GM12891 (cell line): ENCODE measurements at regions not wholly inside any gene's neighbourhood (a gene's known extent, or its start where the extent isn't known, plus 50 kb on each side); places are given as distances from the start of the nearest gene placed in this dataset.

Experiments
- POLR2A ChIP-seq: IDR thresholded peaks from 2 replicates; pipeline ENCODE4 v1.6.1; 2011; ENCODE audit warnings: low read depth, low read length, control low read depth
- POLR2AphosphoS5 ChIP-seq: IDR thresholded peaks from 2 replicates; pipeline ENCODE4 v1.6.1; 2011; ENCODE audit warnings: low read depth, low read length, control low read depth
- SPI1 ChIP-seq: IDR thresholded peaks from 2 replicates; pipeline ENCODE4 v1.6.1; 2011; ENCODE audit warnings: low read depth, low read length, control low read depth
- TAF1 ChIP-seq: IDR thresholded peaks from 2 replicates; pipeline ENCODE4 v1.6.1; 2011; ENCODE audit warnings: low read depth, low read length, control low read depth

GRCh38 chr7:136278057-136278456 lies 300.9 kb upstream of the MTPN start:
- no peak for TF ChIP-seq POLR2AphosphoS5
- TF ChIP-seq TAF1, result no peak
- TF ChIP-seq POLR2A, result no peak
- TF ChIP-seq SPI1, result no peak
